Middle frontal gyrus (tissue), 1 donor: ENCODE measurements at regions not wholly inside any gene's neighbourhood (a gene's known extent, or its start where the extent isn't known, plus 50 kb on each side); places are given as distances from the start of the nearest gene placed in this dataset.
A peak's percentile ranks its signal among the peaks of the same experiment; 100 is the strongest.

Experiments used
- DNase-seq: peaks from one replicate; pipeline ENCODE4 v3.0.0-alpha.2; 2015; ENCODE audit warnings: low spot score; ENCODE audit errors: extremely low spot score

- no peak for DNase-seq
Measured at GRCh38 chr6:56347526-56347925, 100.1 kb upstream of the COL21A1 start.

GRCh38 chr6:56346958-56347357 is 99.6 kb upstream of the COL21A1 start:
- DNase-seq, result no peak

GRCh38 chr6:56345376-56345995 is 98.1 kb upstream of the COL21A1 start:
- DNase-seq, result no peak

- no peak for DNase-seq
Measured at GRCh38 chr6:56343295-56343694, 95.9 kb upstream of the COL21A1 start.

- no peak for DNase-seq
Measured at GRCh38 chr6:56339524-56339923, 92.1 kb upstream of the COL21A1 start.

GRCh38 chr6:56335726-56336125 is 88.3 kb upstream of the COL21A1 start:
- DNase-seq, result no peak

GRCh38 chr6:56334937-56335336 is 87.6 kb upstream of the COL21A1 start:
- DNase-seq, result no peak

- no peak for DNase-seq
Measured at GRCh38 chr6:56329271-56330050, 82.1 kb upstream of the COL21A1 start.

- no peak for DNase-seq
Measured at GRCh38 chr6:56328728-56329090, 81.3 kb upstream of the COL21A1 start.

GRCh38 chr6:56327946-56328727 is 80.8 kb upstream of the COL21A1 start:
- no peak for DNase-seq

GRCh38 chr6:56324396-56324795 is 77.0 kb upstream of the COL21A1 start:
- no peak for DNase-seq

GRCh38 chr6:56318851-56319250 is 71.5 kb upstream of the COL21A1 start:
- DNase-seq, result no peak

GRCh38 chr6:56314683-56315523 is 67.5 kb upstream of the COL21A1 start:
- peak; percentile 24 for DNase-seq

- DNase-seq, result no peak
Measured at GRCh38 chr6:56311533-56312448, 64.4 kb upstream of the COL21A1 start.

GRCh38 chr6:56311061-56311460 is 63.7 kb upstream of the COL21A1 start:
- DNase-seq, result no peak

- DNase-seq, result no peak
Measured at GRCh38 chr6:56310241-56310640, 62.9 kb upstream of the COL21A1 start.

- no peak for DNase-seq
Measured at GRCh38 chr6:56299916-56300315, 52.5 kb upstream of the COL21A1 start.

- DNase-seq, result no peak
Measured at GRCh38 chr6:56297022-56297989, 49.9 kb upstream of the COL21A1 start.
